Activated naive CD4-positive, alpha-beta T cell treated with anti-CD3 and anti-CD28 coated beads for 36 hours (primary cell): ENCODE measurements at regions not wholly inside any gene's neighbourhood (a gene's known extent, or its start where the extent isn't known, plus 50 kb on each side); places are given as distances from the start of the nearest gene placed in this dataset.
"Not testable (repeated sequence)": the region's sequence is repeated elsewhere in the genome, so short reads cannot be mapped to it uniquely, and the experiment has no call there.

Source experiments
- CTCF ChIA-PET: fragments of 350-600 bp; sonication (Branson Sonifier 250); formaldehyde crosslinking; loops from one replicate; lab custom pipeline; 2021; ENCODE audit warnings: antibody characterized with exemption; lab: Charles Lee
- DNase-seq: peaks from one replicate; pipeline ENCODE4 v3.0.0-alpha.2; 2020
- H3K27ac Mint-ChIP-seq: one replicate; pipeline ENCODE4 v1.8.0; 2021; ENCODE audit warnings: mild to moderate bottlenecking, mixed read lengths
- H3K27me3 Mint-ChIP-seq: one replicate; pipeline ENCODE4 v1.8.0; 2021; ENCODE audit warnings: low read depth, mixed read lengths
- H3K36me3 Mint-ChIP-seq: one replicate; pipeline ENCODE4 v1.8.0; 2021; ENCODE audit warnings: low read depth, mixed read lengths
- H3K4me1 Mint-ChIP-seq: one replicate; pipeline ENCODE4 v1.8.0; 2021; ENCODE audit warnings: low read depth, mixed read lengths
- H3K4me3 Mint-ChIP-seq: one replicate; pipeline ENCODE4 v1.8.0; 2021; ENCODE audit warnings: mild to moderate bottlenecking, moderate library complexity, mixed read lengths
- H3K9me3 Mint-ChIP-seq: one replicate; pipeline ENCODE4 v1.8.0; 2021; ENCODE audit warnings: mixed read lengths
- intact Hi-C: fragments of 100-400 bp; cut with micrococcal nuclease; formaldehyde crosslinking; loops from one replicate; pipeline ENCODE4 v1.15.1; 2023

DNA sequence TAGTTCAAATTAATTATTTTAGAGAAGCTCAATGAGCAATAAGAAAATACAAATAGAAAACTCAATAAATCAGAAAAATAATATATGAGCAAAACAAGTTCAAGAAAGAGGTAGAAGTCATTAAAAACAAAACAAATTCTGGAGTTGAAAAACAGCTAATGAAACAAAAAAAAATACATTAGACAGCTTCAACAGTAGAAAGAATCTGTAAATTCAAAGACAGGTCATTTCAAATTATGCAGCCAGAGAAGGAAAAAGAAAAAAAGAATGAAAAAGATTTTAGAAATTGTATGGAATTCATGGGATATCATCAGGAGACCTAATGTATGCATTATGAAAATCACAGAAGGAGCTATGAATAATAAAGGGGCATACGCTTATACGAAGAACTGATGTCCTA is 795.3 kb upstream of the ADGRB3 start:
- Mint-ChIP-seq H3K27me3 (no peaks in the 10 kb centered on the region), H3K27ac (no peak overlapping the region), H3K4me3 (no peak overlapping the region), H3K36me3 (no peaks in the 10 kb centered on the region), H3K4me1 (no peaks in the 10 kb centered on the region), H3K9me3 (peaks cover 14% of the 10 kb centered on the region)
- CTCF ChIA-PET = no interaction called here
- intact Hi-C loops = no loop called here
- DNase-seq = no peak

GRCh38 chr6:67825201-67825895 is 809.7 kb upstream of the ADGRB3 start:
- Mint-ChIP-seq H3K27ac (no peak overlapping the region), H3K9me3 (peaks cover 4% of the 10 kb centered on the region), H3K27me3 (no peaks in the 10 kb centered on the region), H3K36me3 (no peaks in the 10 kb centered on the region), H3K4me3 (no peak overlapping the region), H3K4me1 (no peaks in the 10 kb centered on the region)
- CTCF ChIA-PET = no interaction called here
- intact Hi-C loops = no loop called here
- no peak for DNase-seq

GRCh38 chr6:67818322-67818721 is 816.8 kb upstream of the ADGRB3 start:
- CTCF ChIA-PET = interaction anchor here (0.8 kb wide), 1 partner anchor 24 kb away, joined by 3 read pairs; no protein-coding TSS in a partner anchor
- Mint-ChIP-seq H3K4me1 (no peaks in the 10 kb centered on the region), H3K4me3 (no peak overlapping the region), H3K27ac (no peak overlapping the region), H3K27me3 (no peaks in the 10 kb centered on the region), H3K36me3 (peaks cover 2% of the 10 kb centered on the region), H3K9me3 (peaks cover 25% of the 10 kb centered on the region)
- no peak for DNase-seq
- intact Hi-C loops = no loop called here

- H3K9me3 Mint-ChIP-seq = peaks cover 31% of the 10 kb centered on the region
- intact Hi-C loops = no loop called here
- H3K27ac Mint-ChIP-seq = no peak overlapping the region
- H3K27me3 Mint-ChIP-seq = no peaks in the 10 kb centered on the region
- no peak for DNase-seq
- H3K4me3 Mint-ChIP-seq = no peak overlapping the region
- H3K36me3 Mint-ChIP-seq = peaks cover 2% of the 10 kb centered on the region
- CTCF ChIA-PET = no interaction called here
- no peaks in the 10 kb centered on the region for H3K4me1 Mint-ChIP-seq
Observed at GRCh38 chr6:67815623-67816022, 819.5 kb upstream of the ADGRB3 start.

- peaks cover 28% of the 10 kb centered on the region for H3K9me3 Mint-ChIP-seq
- DNase-seq = no peak
- intact Hi-C loops = no loop called here
- peaks cover 2% of the 10 kb centered on the region for H3K36me3 Mint-ChIP-seq
- no peak overlapping the region for H3K4me3 Mint-ChIP-seq
- CTCF ChIA-PET = no interaction called here
- H3K4me1 Mint-ChIP-seq = no peaks in the 10 kb centered on the region
- H3K27ac Mint-ChIP-seq = no peak overlapping the region
- no peaks in the 10 kb centered on the region for H3K27me3 Mint-ChIP-seq
Observed at GRCh38 chr6:67814262-67814661, 820.8 kb upstream of the ADGRB3 start.

GRCh38 chr6:67812693-67813092 is 822.4 kb upstream of the ADGRB3 start:
- DNase-seq = no peak
- Mint-ChIP-seq H3K27me3 (no peaks in the 10 kb centered on the region), H3K9me3 (peaks cover 28% of the 10 kb centered on the region), H3K27ac (no peak overlapping the region), H3K36me3 (peaks cover 2% of the 10 kb centered on the region), H3K4me1 (no peaks in the 10 kb centered on the region), H3K4me3 (no peak overlapping the region)
- CTCF ChIA-PET = interaction anchor here (0.5 kb wide), 1 partner anchor 1297 kb away, joined by 3 read pairs; no protein-coding TSS in a partner anchor
- intact Hi-C loops = no loop called here

GRCh38 chr6:67812125-67812524 is 823.0 kb upstream of the ADGRB3 start:
- H3K27ac Mint-ChIP-seq = no peak overlapping the region

GRCh38 chr6:67811239-67812037 is 823.6 kb upstream of the ADGRB3 start:
- Mint-ChIP-seq H3K4me1 (no peaks in the 10 kb centered on the region), H3K27ac (no peak overlapping the region), H3K36me3 (peaks cover 2% of the 10 kb centered on the region), H3K4me3 (no peak overlapping the region), H3K27me3 (no peaks in the 10 kb centered on the region), H3K9me3 (peaks cover 35% of the 10 kb centered on the region)
- DNase-seq = no peak
- intact Hi-C loops = no loop called here
- CTCF ChIA-PET = no interaction called here

More at GRCh38 chr6:67812125-67812524, 823.0 kb upstream of the ADGRB3 start:
- peaks cover 2% of the 10 kb centered on the region for H3K36me3 Mint-ChIP-seq
- peaks cover 29% of the 10 kb centered on the region for H3K9me3 Mint-ChIP-seq
- no peak for DNase-seq
- no peaks in the 10 kb centered on the region for H3K4me1 Mint-ChIP-seq
- H3K27me3 Mint-ChIP-seq = no peaks in the 10 kb centered on the region
- H3K4me3 Mint-ChIP-seq = no peak overlapping the region
- intact Hi-C loops = no loop called here
- CTCF ChIA-PET = interaction anchor here (0.5 kb wide), 1 partner anchor 1296 kb away, joined by 3 read pairs; no protein-coding TSS in a partner anchor

GRCh38 chr6:67804808-67805207 is 830.3 kb upstream of the ADGRB3 start:
- CTCF ChIA-PET, H3K4me3 Mint-ChIP-seq, DNase-seq, intact Hi-C loops, H3K4me1 Mint-ChIP-seq, H3K27me3 Mint-ChIP-seq, H3K27ac Mint-ChIP-seq, H3K36me3 Mint-ChIP-seq: not testable (repeated sequence)
- peaks cover 27% of the 10 kb centered on the region for H3K9me3 Mint-ChIP-seq

DNA sequence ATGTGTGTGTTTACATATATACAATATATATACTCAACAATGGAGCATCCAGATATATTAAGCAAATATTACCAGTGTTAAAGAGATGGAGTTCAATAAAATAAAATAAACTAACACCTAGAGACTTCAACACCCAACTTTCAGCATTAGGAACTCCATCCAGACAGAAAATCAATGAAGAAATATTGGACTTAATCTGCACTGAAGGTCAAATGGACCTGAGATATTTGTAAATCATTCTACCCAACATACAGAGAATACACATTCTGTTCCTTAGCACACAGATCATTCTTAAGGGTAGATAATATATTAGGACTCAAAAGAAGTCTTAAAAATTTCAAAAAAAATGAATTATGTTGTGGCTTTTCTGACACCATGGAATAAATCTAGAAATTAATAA is 832.3 kb upstream of the ADGRB3 start:
- H3K36me3 Mint-ChIP-seq = peaks cover 2% of the 10 kb centered on the region
- H3K27me3 Mint-ChIP-seq = no peaks in the 10 kb centered on the region
- CTCF ChIA-PET = no interaction called here
- peaks cover 31% of the 10 kb centered on the region for H3K9me3 Mint-ChIP-seq
- H3K4me1 Mint-ChIP-seq = no peaks in the 10 kb centered on the region
- DNase-seq = no peak
- no peak overlapping the region for H3K27ac Mint-ChIP-seq
- H3K4me3 Mint-ChIP-seq = no peak overlapping the region
- intact Hi-C loops = no loop called here

GRCh38 chr6:67792996-67793395 is 842.1 kb upstream of the ADGRB3 start:
- Mint-ChIP-seq H3K27ac (no peak overlapping the region), H3K27me3 (no peaks in the 10 kb centered on the region), H3K9me3 (peaks cover 2% of the 10 kb centered on the region), H3K4me3 (no peak overlapping the region), H3K36me3 (no peaks in the 10 kb centered on the region), H3K4me1 (no peaks in the 10 kb centered on the region)
- intact Hi-C loops = no loop called here
- no peak for DNase-seq
- CTCF ChIA-PET = no interaction called here

DNA sequence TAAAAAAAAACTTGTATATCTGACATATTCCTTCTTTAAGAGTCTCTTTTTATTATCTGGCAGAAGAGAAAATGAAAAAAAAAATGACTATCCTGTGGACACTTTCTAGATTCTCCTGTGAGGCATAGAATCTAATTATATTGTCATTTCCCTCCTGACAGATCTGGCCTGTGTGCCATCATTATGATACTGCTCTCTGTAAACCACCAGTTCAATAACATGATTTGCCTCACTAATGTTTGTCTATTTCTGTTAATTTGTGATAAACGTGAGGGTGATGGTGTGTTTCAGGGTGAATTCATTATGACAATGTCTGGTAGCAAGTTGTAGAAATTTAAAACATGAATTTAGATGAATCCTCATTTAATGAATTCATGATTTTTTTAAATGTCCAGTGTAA is 844.5 kb upstream of the ADGRB3 start:
- intact Hi-C loops = no loop called here
- H3K4me3 Mint-ChIP-seq = no peak overlapping the region
- CTCF ChIA-PET = no interaction called here
- peaks cover 2% of the 10 kb centered on the region for H3K9me3 Mint-ChIP-seq
- H3K36me3 Mint-ChIP-seq = no peaks in the 10 kb centered on the region
- no peak overlapping the region for H3K27ac Mint-ChIP-seq
- H3K4me1 Mint-ChIP-seq = no peaks in the 10 kb centered on the region
- no peak for DNase-seq
- H3K27me3 Mint-ChIP-seq = no peaks in the 10 kb centered on the region

GRCh38 chr6:67787119-67787518 is 848.0 kb upstream of the ADGRB3 start:
- H3K9me3 Mint-ChIP-seq, H3K4me1 Mint-ChIP-seq, DNase-seq, H3K4me3 Mint-ChIP-seq, H3K27me3 Mint-ChIP-seq, H3K36me3 Mint-ChIP-seq, CTCF ChIA-PET, intact Hi-C loops, H3K27ac Mint-ChIP-seq: not testable (repeated sequence)
